T47D (cell line): ENCODE measurements at regions not wholly inside any gene's neighbourhood (a gene's known extent, or its start where the extent isn't known, plus 50 kb on each side); places are given as distances from the start of the nearest gene placed in this dataset.
"Not testable (repeated sequence)": the region's sequence is repeated elsewhere in the genome, so short reads cannot be mapped to it uniquely, and the experiment has no call there.

ENCODE experiments used
- DNase-seq, 2 experiments: peaks; one replicate each; pipeline versions ENCODE4 v3.0.0 to v3.0.0-alpha.2; 2011 to 2012; ENCODE audit warnings: low read depth in 1 of 2, low spot score in 1 of 2
- JUND ChIP-seq: IDR thresholded peaks from 2 replicates; pipeline ENCODE4 v1.6.1; 2012; ENCODE audit warnings: low read depth
- in situ Hi-C: cut with HindIII; loops from 2 replicates; pipeline ENCODE4 v1.10.0; 2016; ENCODE audit warnings: low sequenced_read_pairs, low pct_unique_long_range_greater_than_20kb

DNA sequence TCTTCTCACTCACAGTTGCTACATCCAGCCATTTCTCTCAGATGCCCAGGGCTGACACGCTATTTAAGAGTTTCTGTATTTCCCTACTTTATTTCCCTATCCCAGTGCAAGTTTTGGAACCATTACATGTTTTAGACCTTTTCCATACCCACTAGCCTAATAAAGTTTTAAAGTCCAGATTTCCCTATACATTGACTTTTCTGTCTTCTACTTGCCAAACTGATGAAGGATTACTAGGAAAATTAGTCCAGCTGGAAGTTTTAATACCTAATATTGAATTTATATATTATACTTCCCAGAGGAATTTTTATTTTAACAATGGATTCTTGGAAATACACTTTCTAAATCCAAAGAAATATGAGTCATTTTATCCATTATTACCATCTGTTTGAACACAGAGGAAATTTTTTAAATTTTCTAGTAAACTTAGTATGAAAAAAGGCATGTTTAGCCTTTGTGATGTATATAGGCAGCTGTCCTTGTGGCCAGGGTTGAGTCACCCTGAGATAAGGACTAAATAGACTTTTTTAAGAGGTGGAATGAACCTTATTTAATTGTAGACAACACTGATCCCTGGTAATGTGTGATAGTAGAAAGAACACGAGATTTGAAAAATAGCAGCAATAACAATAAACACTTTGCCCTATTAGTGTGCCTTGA is 205.0 kb downstream of the TFEC start:
- no peak for TF ChIP-seq JUND
- in situ Hi-C loops = no loop called here
- no peak for DNase-seq

DNA sequence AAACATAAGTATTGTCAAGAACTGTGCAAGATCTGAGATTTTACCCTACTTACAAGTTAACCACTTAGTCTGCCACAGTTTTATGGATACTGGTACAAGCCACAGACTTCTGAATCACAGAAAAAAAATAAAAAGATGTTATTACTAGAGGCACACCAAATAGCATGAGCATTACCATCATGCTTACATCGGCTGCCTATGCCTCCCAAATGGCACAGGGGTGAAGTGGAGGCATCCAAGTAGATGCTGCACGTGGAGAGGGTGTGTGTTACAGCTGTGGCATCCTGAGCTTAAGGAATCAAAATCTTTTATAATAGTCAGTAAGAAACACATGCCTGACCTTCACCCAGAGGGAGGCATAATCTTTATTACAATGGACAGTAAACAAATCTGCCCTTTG is 207.8 kb downstream of the TFEC start:
- no peak for TF ChIP-seq JUND
- in situ Hi-C loops = no loop called here
- no peak for DNase-seq

DNA sequence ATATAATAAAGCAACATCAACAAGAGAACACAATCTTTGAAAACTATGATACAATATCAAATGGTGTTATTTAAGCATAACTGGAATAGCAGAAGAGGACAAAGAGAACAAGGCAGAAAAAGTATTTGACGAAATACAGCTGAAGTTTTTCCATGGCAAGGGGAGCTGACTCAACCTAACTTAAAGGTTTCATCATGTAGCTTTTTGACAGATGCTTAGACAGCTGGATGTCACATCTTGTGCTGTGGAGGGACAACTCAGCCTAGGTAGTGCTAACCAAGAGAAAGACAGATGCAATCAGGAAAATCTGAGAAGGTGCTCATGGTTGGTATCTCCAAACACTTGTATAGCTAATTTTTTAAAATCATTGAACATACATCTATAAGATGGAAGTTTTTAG is 208.2 kb downstream of the TFEC start:
- no peak for TF ChIP-seq JUND
- in situ Hi-C loops = no loop called here
- DNase-seq = no peak

DNA sequence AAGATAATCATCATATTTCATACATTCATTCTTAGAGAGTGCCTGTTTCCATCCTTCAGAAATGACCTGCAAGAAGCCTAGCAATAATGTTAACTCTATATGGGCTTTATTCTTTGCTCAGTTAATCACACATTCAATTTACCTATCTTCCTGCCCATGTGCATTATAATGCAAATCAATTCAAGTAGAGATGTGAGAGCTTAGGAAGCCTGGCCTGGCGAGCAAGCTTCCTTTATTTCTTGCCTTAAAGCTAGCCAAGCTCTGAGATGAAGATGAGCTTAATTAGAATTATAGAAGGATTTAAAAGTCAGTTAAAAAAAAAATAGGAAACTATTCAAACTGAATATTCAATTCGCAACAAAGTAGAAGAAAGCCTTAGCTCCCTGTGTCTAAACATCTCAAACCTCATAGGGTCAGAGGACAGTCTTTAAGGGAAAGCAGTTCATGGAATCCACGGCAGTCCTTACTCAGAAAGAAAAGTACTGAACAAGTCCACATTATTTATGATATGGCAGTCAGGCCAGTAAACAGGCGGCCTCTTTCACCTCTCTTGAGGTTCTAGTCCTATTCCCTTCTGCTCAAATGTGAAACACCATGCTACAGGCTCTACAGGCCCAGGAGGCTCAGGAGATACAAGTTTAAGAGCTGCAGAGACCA is 214.1 kb downstream of the TFEC start:
- in situ Hi-C loops = no loop called here
- TF ChIP-seq JUND = no peak
- no peak for DNase-seq

DNA sequence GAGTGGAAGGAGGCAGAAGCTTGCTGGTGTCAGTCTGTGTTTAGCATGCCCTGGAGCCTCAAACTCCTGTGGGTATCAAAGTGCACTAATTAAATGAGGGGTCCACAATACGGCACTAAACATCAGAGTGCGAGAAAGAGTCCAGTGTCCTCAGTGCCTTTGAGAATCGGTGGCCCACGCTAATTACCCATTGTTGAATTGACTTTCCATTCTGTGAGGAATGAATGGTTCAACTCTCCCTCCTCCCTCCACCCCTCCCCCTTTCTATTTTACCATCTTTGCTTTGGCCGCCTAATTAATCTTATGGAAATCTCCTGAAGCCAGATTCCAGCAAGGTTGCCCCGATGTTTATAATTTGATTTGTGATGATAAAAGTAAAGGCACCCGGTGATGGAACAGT is 217.8 kb downstream of the TFEC start:
- no peak for DNase-seq
- no peak for TF ChIP-seq JUND

DNA sequence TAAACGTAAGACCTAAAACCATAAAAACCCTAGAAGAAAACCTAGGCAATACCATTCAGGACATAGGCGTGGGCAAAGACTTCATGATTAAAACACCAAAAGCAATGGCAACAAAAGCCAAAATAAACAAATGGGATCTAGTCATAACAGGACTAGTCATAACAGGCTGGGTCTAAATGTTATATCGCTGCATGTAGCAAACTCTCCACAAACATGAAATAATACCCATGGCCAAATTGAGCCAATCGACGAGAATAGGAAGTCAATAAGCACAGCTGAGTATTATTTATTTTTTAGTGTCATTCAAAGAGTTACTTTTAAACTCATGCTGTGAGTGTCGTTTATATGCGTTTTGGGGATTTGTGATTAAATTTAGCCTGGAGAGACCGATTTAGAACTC is 225.1 kb downstream of the TFEC start:
- no peak for TF ChIP-seq JUND
- DNase-seq = peak in 1 of 2 experiments; percentile 2
- in situ Hi-C loops = no loop called here

More for the DNA sequence above, 217.8 kb downstream of the TFEC start:
- in situ Hi-C loops = no loop called here

DNA sequence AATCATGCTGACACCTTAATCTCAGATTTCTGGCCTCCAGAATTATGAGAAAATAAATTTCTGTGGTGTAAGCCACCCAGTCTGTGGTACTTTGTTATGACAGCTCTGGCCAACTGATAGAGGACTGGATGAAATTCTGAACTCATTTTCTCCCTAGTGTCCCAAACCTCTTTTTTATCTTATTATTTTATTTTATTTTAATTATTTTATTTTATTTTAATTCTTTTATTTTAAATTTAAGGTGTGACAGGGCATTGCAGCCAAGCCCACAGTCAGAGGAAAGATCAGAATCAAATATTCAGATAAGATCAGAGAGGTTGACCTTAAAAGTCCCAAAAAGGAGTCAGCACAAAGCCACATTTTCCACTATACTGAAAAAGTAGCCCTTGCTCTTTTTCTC is 228.1 kb downstream of the TFEC start:
- in situ Hi-C loops = no loop called here
- no peak for DNase-seq
- no peak for TF ChIP-seq JUND

DNA sequence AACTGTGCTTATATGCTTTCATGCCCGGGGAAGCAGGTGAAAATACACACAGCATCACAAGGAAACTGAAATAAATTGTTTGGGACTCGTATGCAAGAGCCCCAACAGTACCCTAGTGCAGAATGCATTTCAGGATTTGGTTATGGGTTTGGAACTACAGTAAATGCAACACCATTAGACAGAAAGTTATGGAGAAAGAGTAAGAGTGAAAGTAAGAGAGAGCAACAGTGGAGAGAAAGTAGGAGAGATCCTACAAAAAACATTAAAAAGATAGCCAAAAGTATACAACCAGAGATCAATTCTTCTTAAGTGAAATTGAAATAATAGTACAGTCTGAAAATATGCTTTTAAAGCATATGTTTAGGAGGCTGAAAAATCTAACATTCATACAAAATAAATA is 231.1 kb downstream of the TFEC start:
- DNase-seq = no peak
- in situ Hi-C loops = no loop called here
- no peak for TF ChIP-seq JUND

DNA sequence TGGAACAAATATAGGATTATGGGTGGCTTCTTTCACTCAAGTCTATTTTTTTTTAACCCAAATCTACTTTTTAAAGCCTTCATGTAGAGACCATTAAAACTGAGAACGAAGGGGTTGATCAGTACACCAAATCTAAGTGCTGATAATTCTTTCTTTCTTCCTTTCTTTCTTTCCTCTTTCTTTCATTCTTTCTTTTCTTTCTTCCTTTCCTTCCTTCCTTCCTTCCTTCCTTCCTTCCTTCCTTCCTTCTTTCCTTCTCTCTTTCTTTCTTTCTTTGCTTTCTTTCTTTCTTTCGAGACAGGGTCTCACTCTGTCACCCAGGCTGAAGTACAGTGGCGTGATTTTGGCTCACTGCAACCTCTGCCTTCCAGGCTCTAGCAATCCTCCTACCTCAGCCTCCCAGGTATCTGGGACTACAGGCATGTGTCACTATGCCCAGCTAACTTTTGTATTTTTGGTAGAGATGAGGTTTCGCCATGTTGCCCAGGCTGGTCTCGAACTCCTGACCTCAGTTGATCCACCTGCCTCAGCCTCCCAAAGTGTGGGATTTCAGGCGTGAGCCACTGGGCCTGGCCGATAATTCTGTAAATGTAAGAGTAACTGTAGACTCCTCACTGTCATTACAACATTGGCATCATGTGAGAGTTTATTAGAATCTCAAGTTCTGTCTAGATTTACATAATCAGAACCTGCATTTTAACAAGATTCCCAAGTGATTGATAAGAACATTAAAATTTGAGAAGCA is 236.4 kb downstream of the TFEC start:
- DNase-seq = no peak
- in situ Hi-C loops = no loop called here
- TF ChIP-seq JUND = no peak

DNA sequence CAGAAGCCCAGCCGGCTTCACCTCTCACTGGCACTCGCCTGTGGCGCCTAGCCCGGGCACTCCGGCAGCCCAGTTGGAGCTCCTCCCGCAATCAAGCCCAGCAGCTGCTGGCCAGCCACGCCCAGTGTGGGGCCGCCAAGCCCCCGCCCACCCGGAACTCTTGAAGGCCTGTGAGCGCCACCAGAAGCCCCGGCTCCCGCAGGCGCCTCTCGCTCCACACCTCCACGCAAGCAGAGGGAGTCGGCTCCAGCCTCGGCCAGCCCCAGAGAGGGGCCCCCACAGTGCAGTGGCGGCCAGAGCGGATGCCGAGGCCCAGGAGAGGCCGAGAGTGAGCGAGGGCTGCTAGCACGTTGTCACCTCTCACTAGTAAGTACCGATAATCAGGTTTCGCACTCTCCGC is 240.7 kb downstream of the TFEC start:
- DNase-seq = no peak
- TF ChIP-seq JUND = no peak
- in situ Hi-C loops = no loop called here

DNA sequence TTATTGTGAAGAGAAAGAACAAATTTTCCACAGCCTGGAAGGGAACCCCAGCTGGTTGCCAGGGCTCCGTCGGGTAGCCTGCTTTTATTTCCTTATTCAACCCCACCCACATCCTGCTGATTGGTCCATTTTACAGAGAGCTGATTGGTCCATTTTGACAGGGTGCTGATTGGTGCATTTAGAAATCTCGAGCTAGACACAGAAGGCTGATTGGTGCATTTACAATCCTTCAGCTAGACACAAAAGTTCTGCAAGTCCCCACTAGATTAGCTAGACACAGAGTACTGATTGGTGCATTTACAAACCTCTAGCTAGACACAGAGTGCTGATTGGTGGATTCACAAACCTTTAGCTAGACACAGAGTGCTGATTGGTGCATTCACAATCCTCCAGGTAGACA is 241.1 kb downstream of the TFEC start:
- in situ Hi-C loops, DNase-seq: not testable (repeated sequence)

DNA sequence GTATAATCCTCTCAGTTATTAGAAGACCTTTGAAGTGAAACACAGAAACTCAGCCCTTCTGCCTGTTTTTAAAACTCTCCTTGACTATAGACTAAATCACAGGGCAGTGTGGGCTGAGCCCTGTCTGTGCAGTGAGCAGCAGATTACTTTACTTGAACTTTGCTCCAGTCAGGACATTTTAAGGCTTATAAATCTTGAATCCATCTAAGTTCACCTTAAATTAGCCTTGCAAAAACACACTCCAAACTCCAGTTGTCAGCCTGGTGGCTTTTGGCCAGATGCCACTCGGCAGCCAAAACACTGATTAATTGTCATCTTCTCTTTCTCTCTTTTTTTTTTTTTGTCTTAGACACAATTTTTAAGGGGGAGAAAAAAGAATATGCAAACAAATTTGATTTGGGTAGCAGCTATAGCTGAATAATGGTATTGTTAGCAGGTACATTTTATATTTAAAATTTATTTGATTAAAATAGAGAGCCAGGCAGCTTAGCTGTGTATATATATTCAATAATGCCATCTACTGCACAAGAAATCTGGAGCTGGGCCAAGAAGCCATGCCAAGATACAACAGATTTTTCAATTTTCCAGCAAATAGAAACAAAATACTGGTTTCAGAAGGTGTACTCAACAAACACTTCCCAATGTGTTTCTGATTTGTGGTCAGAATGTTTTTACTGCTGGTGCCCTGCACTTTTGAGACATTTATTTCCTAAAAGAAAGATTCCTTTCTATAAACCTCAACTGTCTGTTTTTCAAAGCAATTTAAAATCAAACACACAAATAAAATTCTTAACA is 247.7 kb downstream of the TFEC start:
- peak in 1 of 2 experiments; percentile 12 for DNase-seq
- in situ Hi-C loops = no loop called here

More for the DNA sequence above, 247.7 kb downstream of the TFEC start:
- no peak for TF ChIP-seq JUND
